HG03175 (cell line): ENCODE measurements at regions not wholly inside any gene's neighbourhood (a gene's known extent, or its start where the extent isn't known, plus 50 kb on each side); places are given as distances from the start of the nearest gene placed in this dataset.
"Not testable (repeated sequence)": the region's sequence is repeated elsewhere in the genome, so short reads cannot be mapped to it uniquely, and the experiment has no call there.

Experiments
- ATAC-seq: cut with Tn5 transposase; IDR thresholded peaks from one replicate; pipeline ENCODE4 v1.9.1; 2021; ENCODE audit warnings: mild to moderate bottlenecking, moderate library complexity; ENCODE audit not compliant: unreplicated experiment

GRCh38 chr14:34181338-34181737, 230.5 kb upstream of the EGLN3 start:
- no peak for ATAC-seq

- no peak for ATAC-seq
These were observed 230.0 kb upstream of the EGLN3 start for GRCh38 chr14:34180869-34181268.

- ATAC-seq: peak; percentile 55
These were observed 229.6 kb upstream of the EGLN3 start for GRCh38 chr14:34180434-34180833.

GRCh38 chr14:34179727-34180126, 228.9 kb upstream of the EGLN3 start:
- ATAC-seq: no peak

GRCh38 chr14:34177466-34177865, 226.6 kb upstream of the EGLN3 start:
- ATAC-seq: no peak

- ATAC-seq: peak; percentile 56
These were observed 224.7 kb upstream of the EGLN3 start for GRCh38 chr14:34175574-34175973.

- ATAC-seq: no peak
These were observed 224.1 kb upstream of the EGLN3 start for GRCh38 chr14:34174973-34175372.

- no peak for ATAC-seq
These were observed 223.0 kb upstream of the EGLN3 start for GRCh38 chr14:34173916-34174315.

- no peak for ATAC-seq
These were observed 221.9 kb upstream of the EGLN3 start for GRCh38 chr14:34172550-34173368.

- ATAC-seq: no peak
These were observed 221.2 kb upstream of the EGLN3 start for GRCh38 chr14:34172173-34172451.

- ATAC-seq: no peak
These were observed 220.7 kb upstream of the EGLN3 start for GRCh38 chr14:34171431-34172172.

- ATAC-seq: no peak
These were observed 220.0 kb upstream of the EGLN3 start for GRCh38 chr14:34170882-34171281.

GRCh38 chr14:34169561-34169960, 218.7 kb upstream of the EGLN3 start:
- ATAC-seq: no peak

- ATAC-seq: no peak
These were observed 217.8 kb upstream of the EGLN3 start for GRCh38 chr14:34168656-34169055.

GRCh38 chr14:34165847-34166350, 215.0 kb upstream of the EGLN3 start:
- no peak for ATAC-seq

GRCh38 chr14:34164162-34164864, 213.4 kb upstream of the EGLN3 start:
- ATAC-seq: no peak

- no peak for ATAC-seq
These were observed 210.6 kb upstream of the EGLN3 start for GRCh38 chr14:34161351-34162082.

GRCh38 chr14:34160619-34161018, 209.7 kb upstream of the EGLN3 start:
- no peak for ATAC-seq

GRCh38 chr14:34157651-34158050, 206.8 kb upstream of the EGLN3 start:
- no peak for ATAC-seq

- ATAC-seq: no peak
These were observed 196.6 kb upstream of the EGLN3 start for GRCh38 chr14:34147461-34147860.

- not testable (repeated sequence) for ATAC-seq
These were observed 189.3 kb upstream of the EGLN3 start for GRCh38 chr14:34140127-34140526.
